HCT116 (cell line): ENCODE measurements at regions not wholly inside any gene's neighbourhood (a gene's known extent, or its start where the extent isn't known, plus 50 kb on each side); places are given as distances from the start of the nearest gene placed in this dataset.

Experiments used
- ATAC-seq: fragments of 200-7000 bp; cut with Tn5 transposase; 2 replicates; pipeline ENCODE4 v1.9.1; 2020; ENCODE audit warnings: mild to moderate bottlenecking, moderate library complexity
- BruUV-seq: library from RNA; stranded (reverse); fragments of 400-500 nt; replicated peaks from 2 replicates; lab custom pipeline; 2021; lab: Mats Ljungman, UMichigan
- CTCF ChIA-PET: fragments of 300-600 bp; sonication (Branson Sonifier 250); formaldehyde crosslinking; loops from one replicate; lab custom pipeline; 2021; ENCODE audit warnings: antibody characterized with exemption; lab: Charles Lee
- POLR2A ChIA-PET: fragments of 300-600, 350-600 bp; sonication (Branson Sonifier 250); formaldehyde crosslinking; loops from one replicate; lab custom pipeline; 2021; ENCODE audit warnings: antibody characterized with exemption; lab: Charles Lee
- RAD21 ChIA-PET, 2 experiments: fragments of 300-600 bp; sonication (Branson Sonifier 250); formaldehyde crosslinking; loops; one replicate each; lab custom pipeline; 2023; ENCODE audit warnings: low total read pairs in 2 of 2; ENCODE audit not compliant: uncharacterized antibody in 2 of 2, unreplicated experiment in 2 of 2, low non-redundant PET in 1 of 2; lab: Charles Lee
- DNase-seq: peaks from one replicate; pipeline ENCODE4 v3.0.0-alpha.2; 2010; ENCODE audit warnings: low read depth, low spot score
- H2AFZ ChIP-seq: fragments of 200-600 bp; shearing (Covaris generic), sonication (generic); 2 replicates; pipeline ENCODE4 v1.6.1; 2017; ENCODE audit warnings: low read depth, mixed run types, mixed read lengths, antibody characterized with exemption, low read length; ENCODE audit not compliant: poor library complexity, severe bottlenecking
- H3K27ac ChIP-seq: 2 replicates; pipeline ENCODE4 v1.5.1; 2012; ENCODE audit warnings: low read depth, low read length
- H3K27me3 ChIP-seq: fragments of 200-600 bp; sonication (generic); 2 replicates; pipeline ENCODE4 v1.6.1; 2016; ENCODE audit warnings: mixed run types, low read length, mixed read lengths; ENCODE audit not compliant: insufficient read depth
- H3K36me3 ChIP-seq, 2 experiments: fragments of 200-500 bp in 1 of 2; fragments of 200-600 bp in 1 of 2; sonication (Bioruptor generic) in 1 of 2; sonication (generic) in 1 of 2; 2 replicates each; pipeline versions ENCODE4 v1.5.1 to v1.6.1; 2014 to 2016; ENCODE audit warnings: low read length in 2 of 2, inconsistent platforms in 1 of 2, mixed read lengths in 1 of 2, mixed run types in 1 of 2; ENCODE audit not compliant: insufficient read depth in 2 of 2, control insufficient read depth in 1 of 2
- H3K4me1 ChIP-seq, 2 experiments: fragments of 200-600 bp in 1 of 2; sonication (generic) in 1 of 2; 2 replicates each; pipeline versions ENCODE4 v1.5.1 to v1.6.1; 2012 to 2017; ENCODE audit warnings: low read length in 2 of 2, inconsistent platforms in 1 of 2, mild to moderate bottlenecking in 1 of 2, mixed read lengths in 1 of 2, mixed run types in 1 of 2, moderate library complexity in 1 of 2; ENCODE audit not compliant: insufficient read depth in 2 of 2, control insufficient read depth in 1 of 2
- H3K4me2 ChIP-seq: fragments of 200-600 bp; sonication (generic); 2 replicates; pipeline ENCODE4 v1.6.1; 2017; ENCODE audit warnings: mixed run types, low read length, mixed read lengths
- H3K4me3 ChIP-seq, 2 experiments: fragments of 200-600 bp in 1 of 2; sonication (generic) in 1 of 2; replicated peaks in 1 of 2; 2 replicates each; pipeline ENCODE4 v1.5.1; 2011 to 2016; ENCODE audit warnings: low read length in 2 of 2, control low read depth in 1 of 2, low read depth in 1 of 2, mild to moderate bottlenecking in 1 of 2, mixed read lengths in 1 of 2, mixed run types in 1 of 2
- H3K79me2 ChIP-seq: fragments of 200-600 bp; sonication (generic); 2 replicates; pipeline ENCODE4 v1.6.1; 2017; ENCODE audit warnings: mild to moderate bottlenecking, mixed run types, low read length, moderate library complexity, mixed read lengths; ENCODE audit not compliant: insufficient read depth
- H3K9ac ChIP-seq: fragments of 200-600 bp; sonication (generic); 2 replicates; pipeline ENCODE4 v1.6.1; 2016; ENCODE audit warnings: low read length, mixed read lengths
- H3K9me2 ChIP-seq: fragments of 200-600 bp; sonication (generic), shearing (Covaris generic); 2 replicates; pipeline ENCODE4 v1.6.1; 2017; ENCODE audit warnings: mixed run types, mild to moderate bottlenecking, moderate library complexity; ENCODE audit not compliant: insufficient read depth
- H3K9me3 ChIP-seq, 2 experiments: fragments of 200-500 bp in 1 of 2; fragments of 200-600 bp in 1 of 2; sonication (Bioruptor generic) in 1 of 2; sonication (generic) in 1 of 2; 2 replicates each; pipeline ENCODE4 v1.6.1; 2014 to 2017; ENCODE audit warnings: low read length in 2 of 2, mixed read lengths in 2 of 2, inconsistent platforms in 1 of 2, low read depth in 1 of 2, mild to moderate bottlenecking in 1 of 2, mixed run types in 1 of 2, moderate library complexity in 1 of 2; ENCODE audit not compliant: control insufficient read depth in 1 of 2, insufficient read depth in 1 of 2
- H4K20me1 ChIP-seq: fragments of 200-600 bp; sonication (generic), shearing (Covaris generic); 2 replicates; pipeline ENCODE4 v1.6.1; 2017; ENCODE audit warnings: mixed run types, mild to moderate bottlenecking, moderate library complexity; ENCODE audit not compliant: insufficient read depth
- ATF3 ChIP-seq: IDR thresholded peaks from 2 replicates; pipeline ENCODE4 v1.6.1; 2012
- CBX3 ChIP-seq: IDR thresholded peaks from 2 replicates; pipeline ENCODE4 v1.6.1; 2012; ENCODE audit warnings: low read depth
- CEBPB ChIP-seq: IDR thresholded peaks from 2 replicates; pipeline ENCODE4 v1.6.1; 2012; ENCODE audit warnings: low read depth
- EGR1 ChIP-seq: IDR thresholded peaks from 2 replicates; pipeline ENCODE4 v1.6.1; 2012; ENCODE audit warnings: low read depth
- ELF1 ChIP-seq: IDR thresholded peaks from 2 replicates; pipeline ENCODE4 v1.6.1; 2012; ENCODE audit warnings: low read depth, borderline replicate concordance
- EZH2 ChIP-seq: fragments of 200-600 bp; sonication (generic); IDR thresholded peaks from 2 replicates; pipeline ENCODE4 v1.6.1; 2017; ENCODE audit warnings: antibody characterized with exemption, mixed run types
- FOSL1 ChIP-seq: IDR thresholded peaks from 2 replicates; pipeline ENCODE4 v1.6.1; 2012; ENCODE audit warnings: low read depth
- JUND ChIP-seq: IDR thresholded peaks from 2 replicates; pipeline ENCODE4 v1.6.1; 2012
- POLR2AphosphoS5 ChIP-seq: IDR thresholded peaks from 2 replicates; pipeline ENCODE4 v1.6.1; 2011; ENCODE audit warnings: mild to moderate bottlenecking, low read depth, low read length, moderate library complexity
- RAD21 ChIP-seq: IDR thresholded peaks from 2 replicates; pipeline ENCODE4 v1.6.1; 2012; ENCODE audit warnings: low read depth, mild to moderate bottlenecking
- REST ChIP-seq: IDR thresholded peaks from 2 replicates; pipeline ENCODE4 v1.6.1; 2012; ENCODE audit warnings: low read depth
- SIN3A ChIP-seq: IDR thresholded peaks from 2 replicates; pipeline ENCODE4 v1.6.1; 2012; ENCODE audit warnings: low read depth
- SP1 ChIP-seq: IDR thresholded peaks from 2 replicates; pipeline ENCODE4 v1.6.1; 2012; ENCODE audit warnings: low read depth
- SRF ChIP-seq: IDR thresholded peaks from 2 replicates; pipeline ENCODE4 v1.6.1; 2012; ENCODE audit warnings: low read depth
- YY1 ChIP-seq: IDR thresholded peaks from 2 replicates; pipeline ENCODE4 v1.6.1; 2011; ENCODE audit warnings: low read length, low read depth, moderate library complexity, mild to moderate bottlenecking; ENCODE audit not compliant: insufficient replicate concordance; ENCODE audit errors: extremely low read depth
- ZBTB33 ChIP-seq: IDR thresholded peaks from 2 replicates; pipeline ENCODE4 v1.6.1; 2011; ENCODE audit warnings: mild to moderate bottlenecking, low read length, moderate library complexity; ENCODE audit not compliant: insufficient replicate concordance; ENCODE audit errors: extremely low read depth
- ZNF274 ChIP-seq: fragments of 200-500 bp; sonication (Bioruptor generic); IDR thresholded peaks from 2 replicates; pipeline ENCODE4 v1.6.1; 2014; ENCODE audit warnings: mild to moderate bottlenecking, low read depth, low read length, inconsistent platforms
- intact Hi-C: fragments of 100-400 bp; cut with micrococcal nuclease; formaldehyde crosslinking; loops from 2 replicates; pipeline ENCODE4 v1.10.0; 2022
- TF ChIP-seq, protein P1 (sequence below): IDR thresholded peaks from 2 replicates; pipeline ENCODE4 v1.6.1; 2012
- TF ChIP-seq, protein P2 (sequence below), 3 experiments: fragments of 200-600 bp in 1 of 3; sonication (generic) in 1 of 3; IDR thresholded peaks in 2 of 3; conservative IDR thresholded peaks in 1 of 3; 2 replicates each; pipeline ENCODE4 v1.5.1; 2012 to 2017; ENCODE audit warnings: low read depth in 2 of 3, low read length in 2 of 3, antibody characterized with exemption in 1 of 3, borderline replicate concordance in 1 of 3, control low read depth in 1 of 3, mild to moderate bottlenecking in 1 of 3, mixed read lengths in 1 of 3, mixed run types in 1 of 3, moderate library complexity in 1 of 3; ENCODE audit not compliant: insufficient read depth in 1 of 3

- no peaks in the 10 kb centered on the region for H3K36me3 ChIP-seq
- TF ChIP-seq SIN3A (no peak), YY1 (no peak), EGR1 (no peak), RAD21 (no peak), JUND (no peak), SP1 (no peak), ZNF274 (no peak), CBX3 (no peak), SRF (no peak), ELF1 (no peak), ATF3 (no peak), REST (no peak), EZH2 (no peak), FOSL1 (no peak), ZBTB33 (no peak), CEBPB (no peak), POLR2AphosphoS5 (no peak)
- TF ChIP-seq, protein P1, sequence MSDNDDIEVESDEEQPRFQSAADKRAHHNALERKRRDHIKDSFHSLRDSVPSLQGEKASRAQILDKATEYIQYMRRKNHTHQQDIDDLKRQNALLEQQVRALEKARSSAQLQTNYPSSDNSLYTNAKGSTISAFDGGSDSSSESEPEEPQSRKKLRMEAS: no peak
- TF ChIP-seq, protein P2, sequence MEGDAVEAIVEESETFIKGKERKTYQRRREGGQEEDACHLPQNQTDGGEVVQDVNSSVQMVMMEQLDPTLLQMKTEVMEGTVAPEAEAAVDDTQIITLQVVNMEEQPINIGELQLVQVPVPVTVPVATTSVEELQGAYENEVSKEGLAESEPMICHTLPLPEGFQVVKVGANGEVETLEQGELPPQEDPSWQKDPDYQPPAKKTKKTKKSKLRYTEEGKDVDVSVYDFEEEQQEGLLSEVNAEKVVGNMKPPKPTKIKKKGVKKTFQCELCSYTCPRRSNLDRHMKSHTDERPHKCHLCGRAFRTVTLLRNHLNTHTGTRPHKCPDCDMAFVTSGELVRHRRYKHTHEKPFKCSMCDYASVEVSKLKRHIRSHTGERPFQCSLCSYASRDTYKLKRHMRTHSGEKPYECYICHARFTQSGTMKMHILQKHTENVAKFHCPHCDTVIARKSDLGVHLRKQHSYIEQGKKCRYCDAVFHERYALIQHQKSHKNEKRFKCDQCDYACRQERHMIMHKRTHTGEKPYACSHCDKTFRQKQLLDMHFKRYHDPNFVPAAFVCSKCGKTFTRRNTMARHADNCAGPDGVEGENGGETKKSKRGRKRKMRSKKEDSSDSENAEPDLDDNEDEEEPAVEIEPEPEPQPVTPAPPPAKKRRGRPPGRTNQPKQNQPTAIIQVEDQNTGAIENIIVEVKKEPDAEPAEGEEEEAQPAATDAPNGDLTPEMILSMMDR (IDR thresholded peaks at IDR 0.05 in 2 of 3, conservative IDR thresholded peaks at IDR 0.05 in 1 of 3; ENCODE audit: borderline replicate concordance in 1 of 3, insufficient read depth in 1 of 3, low read depth in 2 of 3, low read length in 2 of 3): no peak
- H3K79me2 ChIP-seq: no peaks in the 10 kb centered on the region
- POLR2A ChIA-PET: interaction anchor here (0.6 kb wide), 1 partner anchor 935 kb away, joined by 4 read pairs; no protein-coding TSS in a partner anchor
- no peak overlapping the region for H3K4me2 ChIP-seq
- no peak overlapping the region for H3K4me3 ChIP-seq
- no peak overlapping the region for H3K27ac ChIP-seq
- ATAC-seq (no peak), DNase-seq (no peak)
- no peaks in the 10 kb centered on the region for H3K9me3 ChIP-seq
- CTCF ChIA-PET: interaction anchor here (1.9 kb wide), 1 partner anchor 18 kb away, joined by 5 read pairs; no protein-coding TSS in a partner anchor
- no peak overlapping the region for H2AFZ ChIP-seq
- no peak overlapping the region for H3K9ac ChIP-seq
- no TSS peak for BruUV-seq
- H3K4me1 ChIP-seq: no peaks in the 10 kb centered on the region
- RAD21 ChIA-PET: no interaction called here
- no peaks in the 10 kb centered on the region for H3K27me3 ChIP-seq
- intact Hi-C loops: no loop called here
- no peaks in the 10 kb centered on the region for H4K20me1 ChIP-seq
- H3K9me2 ChIP-seq: no peaks in the 10 kb centered on the region
Measured at GRCh38 chr17:59503500-59503899, 61.9 kb upstream of the DHX40 start.
